Hepatocyte (in vitro differentiated cells): ENCODE measurements at regions not wholly inside any gene's neighbourhood (a gene's known extent, or its start where the extent isn't known, plus 50 kb on each side); places are given as distances from the start of the nearest gene placed in this dataset.

Experiments
- EZH2 ChIP-seq: fragments of 200-600 bp; sonication (generic); IDR thresholded peaks from 2 replicates; pipeline ENCODE4 v1.6.1; 2016; ENCODE audit warnings: antibody characterized with exemption, mild to moderate bottlenecking, borderline replicate concordance
- EZH2phosphoT487 ChIP-seq: fragments of 200-600 bp; sonication (generic); IDR thresholded peaks from one replicate; pipeline ENCODE4 v1.6.1; 2018; ENCODE audit warnings: antibody characterized with exemption, mild to moderate bottlenecking, low read depth, moderate library complexity; ENCODE audit not compliant: unreplicated experiment, severe bottlenecking
- TF ChIP-seq, protein P1 (sequence below): fragments of 200-600 bp; sonication (generic); IDR thresholded peaks from 2 replicates; pipeline ENCODE4 v1.5.1; 2016; ENCODE audit warnings: antibody characterized with exemption, mild to moderate bottlenecking; ENCODE audit not compliant: poor library complexity

DNA sequence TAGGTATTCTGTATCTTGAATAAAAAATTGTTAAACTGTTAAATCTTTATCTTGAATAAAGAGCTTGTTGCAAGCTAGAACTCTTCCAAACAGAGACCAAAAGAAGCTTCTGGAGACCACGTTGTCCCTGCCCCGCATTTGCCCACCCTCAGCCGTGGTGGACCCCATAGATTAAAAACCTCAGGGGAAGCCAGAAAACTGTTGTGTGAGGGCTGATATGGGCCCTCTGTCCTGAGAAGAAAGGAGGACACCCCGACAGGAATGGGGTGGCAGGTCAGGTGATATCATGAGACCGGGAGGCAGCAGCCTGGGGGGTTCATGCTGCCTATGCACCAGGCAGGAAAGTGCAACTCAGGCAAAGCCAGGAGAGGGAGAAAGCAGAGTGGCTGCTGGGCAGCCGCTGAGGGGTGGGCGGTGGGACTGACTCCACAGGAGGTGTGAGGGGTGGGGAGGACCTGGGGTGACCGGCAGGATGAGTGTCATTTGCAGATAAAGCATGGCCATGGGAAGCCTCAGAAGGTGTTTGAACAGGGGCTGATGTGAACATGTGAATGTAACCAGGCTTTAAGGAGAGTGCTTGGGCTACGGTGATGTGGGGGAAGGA lies 147.8 kb downstream of the IRF8 start:
- TF ChIP-seq, protein P1, sequence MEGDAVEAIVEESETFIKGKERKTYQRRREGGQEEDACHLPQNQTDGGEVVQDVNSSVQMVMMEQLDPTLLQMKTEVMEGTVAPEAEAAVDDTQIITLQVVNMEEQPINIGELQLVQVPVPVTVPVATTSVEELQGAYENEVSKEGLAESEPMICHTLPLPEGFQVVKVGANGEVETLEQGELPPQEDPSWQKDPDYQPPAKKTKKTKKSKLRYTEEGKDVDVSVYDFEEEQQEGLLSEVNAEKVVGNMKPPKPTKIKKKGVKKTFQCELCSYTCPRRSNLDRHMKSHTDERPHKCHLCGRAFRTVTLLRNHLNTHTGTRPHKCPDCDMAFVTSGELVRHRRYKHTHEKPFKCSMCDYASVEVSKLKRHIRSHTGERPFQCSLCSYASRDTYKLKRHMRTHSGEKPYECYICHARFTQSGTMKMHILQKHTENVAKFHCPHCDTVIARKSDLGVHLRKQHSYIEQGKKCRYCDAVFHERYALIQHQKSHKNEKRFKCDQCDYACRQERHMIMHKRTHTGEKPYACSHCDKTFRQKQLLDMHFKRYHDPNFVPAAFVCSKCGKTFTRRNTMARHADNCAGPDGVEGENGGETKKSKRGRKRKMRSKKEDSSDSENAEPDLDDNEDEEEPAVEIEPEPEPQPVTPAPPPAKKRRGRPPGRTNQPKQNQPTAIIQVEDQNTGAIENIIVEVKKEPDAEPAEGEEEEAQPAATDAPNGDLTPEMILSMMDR = no peak
- TF ChIP-seq EZH2phosphoT487 = no peak
- TF ChIP-seq EZH2 = no peak
